ENCODE measurements at regions not wholly inside any gene's neighbourhood (a gene's known extent, or its start where the extent isn't known, plus 50 kb on each side); places are given as distances from the start of the nearest gene placed in this dataset.
"Not testable (repeated sequence)": the region's sequence is repeated elsewhere in the genome, so short reads cannot be mapped to it uniquely, and the experiment has no call there.

- H3K4me1 ChIP-seq (ENCODE audit: control insufficient read depth in 1 of 2, extremely low read depth in 1 of 2, insufficient read depth in 2 of 2, low read length in 2 of 2); H3K4me1 Mint-ChIP-seq; H3K4me3 ChIP-seq (ENCODE audit: control insufficient read depth in 1 of 2, extremely low read depth in 1 of 2, low read length in 1 of 2); DNase-seq; H3K27me3 ChIP-seq (replicated peaks in 1 of 2; ENCODE audit: control insufficient read depth in 2 of 2, extremely low read depth in 1 of 2, insufficient read depth in 2 of 2, low read length in 1 of 2); ATAC-seq (replicated peaks in 1 of 4); H3K27me3 Mint-ChIP-seq; H3K36me3 ChIP-seq (ENCODE audit: control insufficient read depth in 2 of 2, extremely low read depth in 1 of 2, insufficient read depth in 1 of 2, low read length in 1 of 2); H3K4me3 Mint-ChIP-seq; H3K27ac ChIP-seq (ENCODE audit: low read length); H3K9me3 ChIP-seq; POLR2A ChIA-PET; CTCF ChIA-PET; H3K36me3 Mint-ChIP-seq; H3K27ac Mint-ChIP-seq: not testable (repeated sequence)
- 80% methylated on average over 1 of the region's 4 CpGs for WGBS (ENCODE audit: insufficient coverage)
- H3K9me3 Mint-ChIP-seq = peaks cover 20 to 25% (median 23%) of the 10 kb centered on the region in 3 donors
Measured at GRCh38 chr9:65414249-65414648, 129.2 kb upstream of the FOXD4L5 start.

- ATAC-seq (replicated peaks in 1 of 4); H3K9me3 ChIP-seq; H3K4me3 Mint-ChIP-seq; POLR2A ChIA-PET; H3K4me1 Mint-ChIP-seq; H3K36me3 ChIP-seq (ENCODE audit: control insufficient read depth in 2 of 2, extremely low read depth in 1 of 2, insufficient read depth in 1 of 2, low read length in 1 of 2); H3K4me3 ChIP-seq (ENCODE audit: control insufficient read depth in 1 of 2, extremely low read depth in 1 of 2, low read length in 1 of 2); H3K27me3 ChIP-seq (replicated peaks in 1 of 2; ENCODE audit: control insufficient read depth in 2 of 2, extremely low read depth in 1 of 2, insufficient read depth in 2 of 2, low read length in 1 of 2); H3K27ac ChIP-seq (ENCODE audit: low read length); H3K4me1 ChIP-seq (ENCODE audit: control insufficient read depth in 1 of 2, extremely low read depth in 1 of 2, insufficient read depth in 2 of 2, low read length in 2 of 2); H3K27me3 Mint-ChIP-seq; H3K36me3 Mint-ChIP-seq; H3K27ac Mint-ChIP-seq; DNase-seq; CTCF ChIA-PET: not testable (repeated sequence)
- 79% methylated on average over 2 of the region's 5 CpGs for WGBS (ENCODE audit: insufficient coverage)
- peaks cover 16 to 23% (median 20%) of the 10 kb centered on the region in 3 donors for H3K9me3 Mint-ChIP-seq
Measured at GRCh38 chr9:65413371-65413770, 128.4 kb upstream of the FOXD4L5 start.

GRCh38 chr9:65411901-65412300 lies 126.9 kb upstream of the FOXD4L5 start:
- H3K9me3 Mint-ChIP-seq = peaks cover 25 to 27% (median 26%) of the 10 kb centered on the region in 3 donors
- ChIA-PET POLR2A (no interaction called here), CTCF (no interaction called here)
- no peak overlapping the region for H3K4me3 Mint-ChIP-seq
- ATAC-seq (replicated peaks in 1 of 4) (no peak), DNase-seq (no peak)
- Histone ChIP-seq H3K4me3 (ENCODE audit: control insufficient read depth in 1 of 2, extremely low read depth in 1 of 2, low read length in 1 of 2) (no peak overlapping the region), H3K27ac (ENCODE audit: low read length) (no peak overlapping the region), H3K4me1 (ENCODE audit: control insufficient read depth in 1 of 2, extremely low read depth in 1 of 2, insufficient read depth in 2 of 2, low read length in 2 of 2) (no peaks in the 10 kb centered on the region), H3K9me3 (no peaks in the 10 kb centered on the region), H3K27me3 (replicated peaks in 1 of 2; ENCODE audit: control insufficient read depth in 2 of 2, extremely low read depth in 1 of 2, insufficient read depth in 2 of 2, low read length in 1 of 2) (no peaks in the 10 kb centered on the region), H3K36me3 (ENCODE audit: control insufficient read depth in 2 of 2, extremely low read depth in 1 of 2, insufficient read depth in 1 of 2, low read length in 1 of 2) (no peaks in the 10 kb centered on the region)
- H3K4me1 Mint-ChIP-seq = no peaks in the 10 kb centered on the region
- H3K27me3 Mint-ChIP-seq = no peaks in the 10 kb centered on the region
- H3K36me3 Mint-ChIP-seq = no peaks in the 10 kb centered on the region
- no peak overlapping the region for H3K27ac Mint-ChIP-seq
- WGBS (ENCODE audit: insufficient coverage) = 73% methylated on average over 5 of the region's 8 CpGs

GRCh38 chr9:65411336-65411735 lies 126.3 kb upstream of the FOXD4L5 start:
- no peak for ATAC-seq (replicated peaks in 1 of 4)
- ChIA-PET CTCF (no interaction called here), POLR2A (no interaction called here)
- peaks cover 25 to 27% (median 26%) of the 10 kb centered on the region in 3 donors for H3K9me3 Mint-ChIP-seq
- Histone ChIP-seq H3K27me3 (replicated peaks in 1 of 2; ENCODE audit: control insufficient read depth in 2 of 2, extremely low read depth in 1 of 2, insufficient read depth in 2 of 2, low read length in 1 of 2) (no peaks in the 10 kb centered on the region), H3K9me3 (no peaks in the 10 kb centered on the region), H3K4me3 (ENCODE audit: control insufficient read depth in 1 of 2, extremely low read depth in 1 of 2, low read length in 1 of 2) (no peak overlapping the region), H3K4me1 (ENCODE audit: control insufficient read depth in 1 of 2, extremely low read depth in 1 of 2, insufficient read depth in 2 of 2, low read length in 2 of 2) (no peaks in the 10 kb centered on the region), H3K27ac (ENCODE audit: low read length) (no peak overlapping the region), H3K36me3 (ENCODE audit: control insufficient read depth in 2 of 2, extremely low read depth in 1 of 2, insufficient read depth in 1 of 2, low read length in 1 of 2) (no peaks in the 10 kb centered on the region)
- no peaks in the 10 kb centered on the region for H3K4me1 Mint-ChIP-seq
- no peak overlapping the region for H3K27ac Mint-ChIP-seq
- H3K36me3 Mint-ChIP-seq = no peaks in the 10 kb centered on the region
- no peak for DNase-seq
- no peaks in the 10 kb centered on the region for H3K27me3 Mint-ChIP-seq
- 93% methylated on average over 7 of the region's 9 CpGs for WGBS (ENCODE audit: insufficient coverage)
- no peak overlapping the region for H3K4me3 Mint-ChIP-seq

- no peak overlapping the region for H3K4me3 ChIP-seq (ENCODE audit: control insufficient read depth in 1 of 2, extremely low read depth in 1 of 2, low read length in 1 of 2)
- no peak for DNase-seq
- H3K36me3 ChIP-seq (ENCODE audit: control insufficient read depth in 2 of 2, extremely low read depth in 1 of 2, insufficient read depth in 1 of 2, low read length in 1 of 2) = no peaks in the 10 kb centered on the region
- no peaks in the 10 kb centered on the region for H3K27me3 ChIP-seq (replicated peaks in 1 of 2; ENCODE audit: control insufficient read depth in 2 of 2, extremely low read depth in 1 of 2, insufficient read depth in 2 of 2, low read length in 1 of 2)
- H3K27ac ChIP-seq (ENCODE audit: low read length) = no peak overlapping the region
- peaks cover 25 to 27% (median 26%) of the 10 kb centered on the region in 3 donors for H3K9me3 Mint-ChIP-seq
- no peak for ATAC-seq (replicated peaks in 1 of 4)
- no peaks in the 10 kb centered on the region for H3K9me3 ChIP-seq
- H3K4me1 ChIP-seq (ENCODE audit: control insufficient read depth in 1 of 2, extremely low read depth in 1 of 2, insufficient read depth in 2 of 2, low read length in 2 of 2) = no peaks in the 10 kb centered on the region
- H3K4me3 Mint-ChIP-seq = no peak overlapping the region
- WGBS (ENCODE audit: insufficient coverage) = 70% methylated on average over 13 of the region's 14 CpGs
- H3K36me3 Mint-ChIP-seq = no peaks in the 10 kb centered on the region
- no peaks in the 10 kb centered on the region for H3K4me1 Mint-ChIP-seq
- ChIA-PET CTCF (no interaction called here), POLR2A (no interaction called here)
- H3K27me3 Mint-ChIP-seq = no peaks in the 10 kb centered on the region
- H3K27ac Mint-ChIP-seq = no peak overlapping the region
Measured at GRCh38 chr9:65410926-65411325, 125.9 kb upstream of the FOXD4L5 start.

GRCh38 chr9:65409471-65409980 lies 124.5 kb upstream of the FOXD4L5 start:
- H3K27me3 ChIP-seq (replicated peaks in 1 of 2; ENCODE audit: control insufficient read depth in 2 of 2, extremely low read depth in 1 of 2, insufficient read depth in 2 of 2, low read length in 1 of 2) = no peaks in the 10 kb centered on the region
- no peak overlapping the region for H3K27ac ChIP-seq (ENCODE audit: low read length)
- no peaks in the 10 kb centered on the region for H3K4me1 ChIP-seq (ENCODE audit: control insufficient read depth in 1 of 2, extremely low read depth in 1 of 2, insufficient read depth in 2 of 2, low read length in 2 of 2)
- no peaks in the 10 kb centered on the region for H3K4me1 Mint-ChIP-seq
- H3K27ac Mint-ChIP-seq = no peak overlapping the region
- H3K36me3 ChIP-seq (ENCODE audit: control insufficient read depth in 2 of 2, extremely low read depth in 1 of 2, insufficient read depth in 1 of 2, low read length in 1 of 2) = no peaks in the 10 kb centered on the region
- H3K36me3 Mint-ChIP-seq = no peaks in the 10 kb centered on the region
- no peak for ATAC-seq (replicated peaks in 1 of 4)
- no peaks in the 10 kb centered on the region for H3K9me3 ChIP-seq
- H3K4me3 Mint-ChIP-seq = no peak overlapping the region
- 76% methylated on average over 14 of the region's 14 CpGs for WGBS (ENCODE audit: insufficient coverage)
- ChIA-PET POLR2A (no interaction called here), CTCF (no interaction called here)
- H3K27me3 Mint-ChIP-seq = no peaks in the 10 kb centered on the region
- peaks cover 13 to 25% (median 17%) of the 10 kb centered on the region in 3 donors for H3K9me3 Mint-ChIP-seq
- H3K4me3 ChIP-seq (ENCODE audit: control insufficient read depth in 1 of 2, extremely low read depth in 1 of 2, low read length in 1 of 2) = no peak overlapping the region
- no peak for DNase-seq

GRCh38 chr9:65408806-65409205 lies 123.8 kb upstream of the FOXD4L5 start:
- peaks cover 12 to 21% (median 13%) of the 10 kb centered on the region in 3 donors for H3K9me3 Mint-ChIP-seq
- H3K9me3 ChIP-seq = not testable (repeated sequence)
- 87% methylated on average over 7 of the region's 14 CpGs for WGBS (ENCODE audit: insufficient coverage)

More at GRCh38 chr9:65408806-65409205, 123.8 kb upstream of the FOXD4L5 start:
- H3K27ac Mint-ChIP-seq; H3K36me3 ChIP-seq (ENCODE audit: control insufficient read depth in 2 of 2, extremely low read depth in 1 of 2, insufficient read depth in 1 of 2, low read length in 1 of 2); H3K27ac ChIP-seq (ENCODE audit: low read length); H3K36me3 Mint-ChIP-seq; H3K27me3 Mint-ChIP-seq; H3K27me3 ChIP-seq (replicated peaks in 1 of 2; ENCODE audit: control insufficient read depth in 2 of 2, extremely low read depth in 1 of 2, insufficient read depth in 2 of 2, low read length in 1 of 2); H3K4me1 ChIP-seq (ENCODE audit: control insufficient read depth in 1 of 2, extremely low read depth in 1 of 2, insufficient read depth in 2 of 2, low read length in 2 of 2); H3K4me3 ChIP-seq (ENCODE audit: control insufficient read depth in 1 of 2, extremely low read depth in 1 of 2, low read length in 1 of 2); ATAC-seq (replicated peaks in 1 of 4); H3K4me1 Mint-ChIP-seq; CTCF ChIA-PET; POLR2A ChIA-PET; DNase-seq; H3K4me3 Mint-ChIP-seq: not testable (repeated sequence)

All from T-cell (primary cell).